Endothelial cell of umbilical vein (primary cell): ENCODE measurements at regions not wholly inside any gene's neighbourhood (a gene's known extent, or its start where the extent isn't known, plus 50 kb on each side); places are given as distances from the start of the nearest gene placed in this dataset.

ENCODE experiments used
- BruUV-seq: library from RNA; stranded (reverse); fragments of 400-500 nt; replicated peaks from 2 replicates; lab custom pipeline; 2021; lab: Mats Ljungman, UMichigan
- CTCF ChIA-PET: fragments of 300-600, 350-600 bp; sonication (Branson Sonifier 250); formaldehyde crosslinking; loops from one replicate; lab custom pipeline; 2021; ENCODE audit warnings: antibody characterized with exemption, inconsistent platforms; lab: Charles Lee
- POLR2A ChIA-PET: fragments of 300-600, 350-600 bp; sonication (Branson Sonifier 250); formaldehyde crosslinking; loops from one replicate; lab custom pipeline; 2021; ENCODE audit warnings: antibody characterized with exemption, inconsistent platforms; lab: Charles Lee
- DNase-seq: peaks from one replicate; pipeline ENCODE4 v3.0.0-alpha.2; 2011; ENCODE audit warnings: low read depth, low spot score
- FAIRE-seq: peaks from 2 replicates; lab custom pipeline; 2011; peaks lifted over from hg19 to GRCh38; lab: Jason Lieb, UNC
- H2AFZ ChIP-seq: 2 replicates; pipeline ENCODE4 v1.6.0; 2012; ENCODE audit warnings: low read depth, low read length, control low read depth, inconsistent platforms
- H3K27ac ChIP-seq: 2 replicates; pipeline ENCODE4 v1.5.1; 2011; ENCODE audit warnings: low read depth, mild to moderate bottlenecking, control low read depth, low read length, moderate library complexity; ENCODE audit not compliant: insufficient read depth
- H3K27me3 ChIP-seq, 2 experiments: 2 replicates each; pipeline versions ENCODE4 v1.6.0 to v1.6.1; 2011; ENCODE audit warnings: low read length in 2 of 2, mixed read lengths in 1 of 2; ENCODE audit not compliant: control insufficient read depth in 2 of 2, insufficient read depth in 2 of 2
- H3K36me3 ChIP-seq, 2 experiments: 2 replicates in 1 of 2; 3 replicates in 1 of 2; pipeline ENCODE4 v1.5.1; 2011; ENCODE audit warnings: low read length in 2 of 2, mild to moderate bottlenecking in 1 of 2, moderate library complexity in 1 of 2; ENCODE audit not compliant: control insufficient read depth in 2 of 2, insufficient read depth in 2 of 2; ENCODE audit errors: extremely low read depth in 1 of 2
- H3K4me1 ChIP-seq: 3 replicates; pipeline ENCODE4 v1.5.1; 2011; ENCODE audit warnings: mild to moderate bottlenecking, low read length; ENCODE audit not compliant: control insufficient read depth, insufficient read depth; ENCODE audit errors: extremely low read depth
- H3K4me2 ChIP-seq: 2 replicates; pipeline ENCODE4 v1.6.1; 2011; ENCODE audit warnings: low read length, control low read depth, mixed read lengths; ENCODE audit not compliant: insufficient read depth
- H3K4me3 ChIP-seq, 3 experiments: fragments of 200-600 bp in 1 of 3; sonication (generic), shearing (Covaris generic) in 1 of 3; replicated peaks in 1 of 3; 2 replicates each; pipeline ENCODE4 v1.5.1; 2011 to 2016; ENCODE audit warnings: control low read depth in 3 of 3, low read length in 3 of 3, mild to moderate bottlenecking in 2 of 3, inconsistent platforms in 1 of 3, low read depth in 1 of 3, moderate library complexity in 1 of 3; ENCODE audit not compliant: insufficient read depth in 1 of 3
- H3K79me2 ChIP-seq: 2 replicates; pipeline ENCODE4 v1.6.0; 2012; ENCODE audit warnings: low read length, inconsistent platforms; ENCODE audit not compliant: control insufficient read depth, insufficient read depth
- H3K9ac ChIP-seq: replicated peaks from 2 replicates; pipeline ENCODE3; 2011; ENCODE audit warnings: low read length, control low read depth; ENCODE audit not compliant: insufficient read depth; ENCODE audit errors: extremely low read depth
- H3K9me1 ChIP-seq: replicated peaks from 3 replicates; pipeline ENCODE4 v1.6.0; 2011; ENCODE audit warnings: mild to moderate bottlenecking, low read length; ENCODE audit not compliant: control insufficient read depth, insufficient read depth; ENCODE audit errors: extremely low read depth
- H3K9me3 ChIP-seq: replicated peaks from 2 replicates; pipeline ENCODE4 v1.5.1; 2012; ENCODE audit warnings: low read length, inconsistent platforms; ENCODE audit not compliant: control insufficient read depth, insufficient read depth
- H4K20me1 ChIP-seq: replicated peaks from 2 replicates; pipeline ENCODE3; 2011; ENCODE audit warnings: mild to moderate bottlenecking, low read length; ENCODE audit not compliant: control insufficient read depth, insufficient read depth; ENCODE audit errors: extremely low read depth
- EZH2 ChIP-seq: IDR thresholded peaks from 2 replicates; pipeline ENCODE4 v1.6.1; 2012; ENCODE audit warnings: borderline replicate concordance, low read depth, mild to moderate bottlenecking, moderate library complexity, low read length, inconsistent platforms; ENCODE audit not compliant: severe bottlenecking
- MYC ChIP-seq: IDR thresholded peaks from one replicate; pipeline ENCODE4 v1.6.1; 2011; ENCODE audit warnings: mild to moderate bottlenecking, low read depth, low read length
- POLR2A ChIP-seq: IDR thresholded peaks from 2 replicates; pipeline ENCODE4 v1.6.1; 2012; ENCODE audit warnings: low read depth, mild to moderate bottlenecking, control low read depth, low read length
- dilution Hi-C: fragments of 300-500 bp; cut with MboI; formaldehyde crosslinking; loops from one replicate; pipeline ENCODE4 v1.15.0; 2019; ENCODE audit warnings: low sequenced_read_pairs; ENCODE audit not compliant: extremely low pct_ligation_motif_present
- intact Hi-C: fragments of 100-400 bp; cut with micrococcal nuclease; formaldehyde crosslinking; loops from one replicate; pipeline ENCODE4 v1.10.0; 2022
- TF ChIP-seq, protein P1 (sequence below): IDR thresholded peaks from 2 replicates; pipeline ENCODE4 v1.6.1; 2011; ENCODE audit not compliant: insufficient read depth, insufficient read length

DNA sequence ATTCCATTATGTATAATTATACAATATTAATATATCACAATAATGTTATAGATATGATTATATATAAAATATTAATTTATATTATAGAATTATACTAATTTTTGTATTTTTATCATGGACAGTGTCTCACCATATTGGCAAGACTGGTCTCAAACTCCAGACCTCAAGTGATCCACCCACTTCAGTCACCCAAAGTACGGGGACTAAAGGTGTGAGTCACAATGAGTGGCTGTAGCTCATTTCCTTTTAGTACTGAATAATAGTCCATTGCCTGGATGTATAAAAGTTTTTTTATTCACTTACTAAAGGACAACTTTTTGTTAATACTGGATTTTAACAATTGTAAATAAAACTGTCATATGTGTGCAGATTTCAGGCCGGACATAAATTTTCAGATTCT lies 417.6 kb upstream of the LINC00305 start:
- H3K79me2 ChIP-seq, result no peaks in the 10 kb centered on the region
- H3K27ac ChIP-seq, result no peak overlapping the region
- H2AFZ ChIP-seq, result no peak overlapping the region
- TF ChIP-seq, protein P1, sequence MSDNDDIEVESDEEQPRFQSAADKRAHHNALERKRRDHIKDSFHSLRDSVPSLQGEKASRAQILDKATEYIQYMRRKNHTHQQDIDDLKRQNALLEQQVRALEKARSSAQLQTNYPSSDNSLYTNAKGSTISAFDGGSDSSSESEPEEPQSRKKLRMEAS, result no peak
- TF ChIP-seq POLR2A (no peak), EZH2 (no peak)
- no peaks in the 10 kb centered on the region for H3K9me1 ChIP-seq
- H3K9me3 ChIP-seq, result peaks cover 2% of the 10 kb centered on the region
- CTCF ChIA-PET, result no interaction called here
- BruUV-seq, result no TSS peak
- no peak overlapping the region for H3K4me3 ChIP-seq
- no peak for DNase-seq
- no peak overlapping the region for H3K4me2 ChIP-seq
- H3K36me3 ChIP-seq, result no peaks in the 10 kb centered on the region
- no peak for FAIRE-seq
- no peaks in the 10 kb centered on the region for H3K4me1 ChIP-seq
- no peak overlapping the region for H3K9ac ChIP-seq
- no peaks in the 10 kb centered on the region for H3K27me3 ChIP-seq
- POLR2A ChIA-PET, result no interaction called here
- H4K20me1 ChIP-seq, result no peaks in the 10 kb centered on the region
- intact Hi-C loops, result no loop called here
- dilution Hi-C loops, result no loop called here

DNA sequence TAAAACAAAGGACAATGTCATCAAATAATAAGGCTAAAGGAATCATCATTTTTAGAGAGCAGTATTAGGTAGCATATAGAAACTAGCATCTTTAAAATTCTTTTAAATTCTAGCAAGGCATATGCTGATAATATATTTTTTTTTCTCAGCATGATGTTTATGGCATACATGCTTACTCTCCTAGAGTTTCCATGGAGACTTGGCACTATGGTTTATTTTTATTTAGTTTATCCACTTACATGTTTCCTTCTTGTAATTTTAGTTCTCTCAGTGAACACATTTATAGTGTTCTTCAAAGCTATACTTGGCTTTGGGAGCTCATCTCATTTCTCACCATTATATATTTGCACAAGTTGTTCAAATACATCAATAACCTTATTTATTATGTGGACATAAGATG lies 413.8 kb upstream of the LINC00305 start:
- ChIA-PET CTCF (no interaction called here), POLR2A (no interaction called here)
- Histone ChIP-seq H3K79me2 (no peaks in the 10 kb centered on the region), H3K9me3 (no peaks in the 10 kb centered on the region), H3K9me1 (no peaks in the 10 kb centered on the region), H3K9ac (no peak overlapping the region), H3K27me3 (no peaks in the 10 kb centered on the region), H3K4me3 (no peak overlapping the region), H4K20me1 (no peaks in the 10 kb centered on the region), H3K4me2 (no peak overlapping the region), H2AFZ (no peak overlapping the region), H3K27ac (no peak overlapping the region), H3K36me3 (no peaks in the 10 kb centered on the region), H3K4me1 (no peaks in the 10 kb centered on the region)
- dilution Hi-C loops, result no loop called here
- DNase-seq, result no peak
- intact Hi-C loops, result no loop called here
- TF ChIP-seq MYC (no peak), POLR2A (no peak), EZH2 (no peak)
- BruUV-seq, result no TSS peak
- FAIRE-seq, result no peak
